Activated CD8-positive, alpha-beta memory T cell treated with anti-CD3 and anti-CD28 coated beads, Interleukin-2, amount 10 ng/mL, durations not matched to agents 7 days and 5 days (primary cell): ENCODE measurements at regions not wholly inside any gene's neighbourhood (a gene's known extent, or its start where the extent isn't known, plus 50 kb on each side); places are given as distances from the start of the nearest gene placed in this dataset.

Source experiments
- ATAC-seq: fragments of 150-1000 bp; cut with Tn5 transposase; one replicate; pipeline ENCODE4 v1.10.0; 2021; ENCODE audit warnings: moderate library complexity
- CTCF ChIA-PET: fragments of 350-600 bp; sonication (Branson Sonifier 250); formaldehyde crosslinking; loops from one replicate; lab custom pipeline; 2021; ENCODE audit warnings: antibody characterized with exemption; lab: Charles Lee
- DNase-seq: peaks from one replicate; pipeline ENCODE4 v3.0.0-alpha.2; 2020
- H3K27ac Mint-ChIP-seq: one replicate; pipeline ENCODE4 v1.8.0; 2021; ENCODE audit warnings: mild to moderate bottlenecking, mixed read lengths
- H3K27me3 Mint-ChIP-seq: one replicate; pipeline ENCODE4 v1.8.0; 2021; ENCODE audit warnings: mixed read lengths
- H3K36me3 Mint-ChIP-seq: one replicate; pipeline ENCODE4 v1.8.0; 2021; ENCODE audit warnings: mild to moderate bottlenecking, mixed read lengths
- H3K4me1 Mint-ChIP-seq: one replicate; pipeline ENCODE4 v1.8.0; 2021; ENCODE audit warnings: mixed read lengths
- H3K4me3 Mint-ChIP-seq: one replicate; pipeline ENCODE4 v1.8.0; 2021; ENCODE audit warnings: mild to moderate bottlenecking, moderate library complexity, mixed read lengths
- H3K9me3 Mint-ChIP-seq: one replicate; pipeline ENCODE4 v1.8.0; 2022; ENCODE audit warnings: low read depth, mixed read lengths

GRCh38 chr20:48393311-48393685, 434.5 kb downstream of the PREX1 start:
- H3K27ac Mint-ChIP-seq = no peak overlapping the region
- peaks cover 5% of the 10 kb centered on the region for H3K9me3 Mint-ChIP-seq
- no peaks in the 10 kb centered on the region for H3K36me3 Mint-ChIP-seq
- no peaks in the 10 kb centered on the region for H3K4me1 Mint-ChIP-seq
- no peak overlapping the region for H3K4me3 Mint-ChIP-seq
- CTCF ChIA-PET = no interaction called here
- ATAC-seq (no peak), DNase-seq (no peak)
- peaks cover 6% of the 10 kb centered on the region for H3K27me3 Mint-ChIP-seq

DNA sequence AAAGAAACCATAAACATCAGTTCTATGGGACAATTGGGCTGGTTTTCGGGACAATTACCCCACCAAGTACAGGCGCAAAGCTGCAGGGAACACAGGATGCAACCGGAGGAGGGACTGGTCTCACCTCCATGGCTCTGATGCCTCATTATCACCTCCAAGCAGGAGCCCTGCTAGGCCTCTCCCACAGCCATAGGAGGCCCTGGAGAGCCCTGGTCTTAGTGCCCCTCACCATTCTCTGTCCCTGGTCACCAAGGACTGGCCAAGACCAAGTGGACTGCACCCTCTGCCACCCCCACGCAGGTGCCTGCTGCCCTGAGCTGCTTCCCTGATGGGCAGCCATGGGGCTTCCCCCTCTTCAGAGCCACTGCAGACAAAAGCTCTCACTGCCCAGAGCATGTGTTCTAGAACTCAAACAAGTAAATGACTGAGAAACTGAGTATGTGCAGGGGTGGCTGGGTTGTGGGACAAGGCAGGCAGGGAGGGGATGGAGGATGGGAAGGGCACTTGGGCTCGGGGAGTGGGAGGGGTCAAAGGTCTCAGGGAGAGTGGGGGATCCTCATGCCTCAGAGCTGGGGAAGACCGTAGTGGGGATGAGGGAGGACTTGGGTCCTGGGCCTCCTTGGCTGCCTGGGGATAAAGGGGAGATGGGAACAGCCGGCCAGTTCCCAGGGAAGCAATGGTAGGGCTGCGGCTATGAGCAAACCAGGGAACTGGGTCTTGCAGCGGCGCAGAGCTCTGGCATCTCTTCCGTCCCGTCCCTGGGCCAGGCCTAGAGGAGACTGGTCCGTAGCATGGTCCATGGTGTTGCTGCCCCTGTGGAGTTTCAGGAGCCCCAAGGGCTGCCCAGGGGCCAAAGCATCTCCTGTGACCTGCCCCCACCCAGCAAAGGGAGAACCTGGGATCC, 435.1 kb downstream of the PREX1 start:
- H3K36me3 Mint-ChIP-seq = no peaks in the 10 kb centered on the region
- CTCF ChIA-PET = interaction anchor here (1.4 kb wide), 1 partner anchor 228 kb away, joined by 3 read pairs; no protein-coding TSS in a partner anchor

DNA sequence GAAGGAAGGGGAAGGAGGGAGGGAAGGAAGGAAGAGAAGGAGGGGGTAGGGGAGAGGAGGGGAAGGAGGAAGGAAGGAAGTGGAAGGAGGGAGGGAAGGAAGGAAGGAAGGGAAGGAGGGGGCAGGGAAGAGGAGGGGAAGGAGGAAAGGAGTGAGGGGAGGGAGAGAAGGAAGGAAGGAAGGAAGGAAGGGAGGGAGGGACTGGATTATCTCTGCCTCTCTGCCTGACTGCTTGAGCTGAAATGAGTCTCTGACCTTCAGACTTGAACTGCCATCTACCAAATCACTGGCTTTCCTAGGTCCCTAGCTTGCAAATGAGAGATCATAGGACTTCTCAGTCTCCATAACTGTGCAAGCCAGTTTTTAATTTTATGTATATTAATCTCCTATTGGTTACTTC, 436.8 kb downstream of the PREX1 start:
- H3K4me3 Mint-ChIP-seq = no peak overlapping the region
- H3K36me3 Mint-ChIP-seq = no peaks in the 10 kb centered on the region
- CTCF ChIA-PET = no interaction called here
- H3K4me1 Mint-ChIP-seq = no peaks in the 10 kb centered on the region
- H3K9me3 Mint-ChIP-seq = peaks cover 5% of the 10 kb centered on the region
- ATAC-seq = no peak
- no peak overlapping the region for H3K27ac Mint-ChIP-seq
- no peak for DNase-seq
- H3K27me3 Mint-ChIP-seq = peaks cover under 1% of the 10 kb centered on the region

More for the DNA sequence above, 435.1 kb downstream of the PREX1 start:
- DNase-seq (no peak), ATAC-seq (no peak)
- peaks cover 5% of the 10 kb centered on the region for H3K9me3 Mint-ChIP-seq
- H3K27me3 Mint-ChIP-seq = peaks cover 6% of the 10 kb centered on the region
- no peaks in the 10 kb centered on the region for H3K4me1 Mint-ChIP-seq
- H3K27ac Mint-ChIP-seq = no peak overlapping the region
- H3K4me3 Mint-ChIP-seq = no peak overlapping the region

DNA sequence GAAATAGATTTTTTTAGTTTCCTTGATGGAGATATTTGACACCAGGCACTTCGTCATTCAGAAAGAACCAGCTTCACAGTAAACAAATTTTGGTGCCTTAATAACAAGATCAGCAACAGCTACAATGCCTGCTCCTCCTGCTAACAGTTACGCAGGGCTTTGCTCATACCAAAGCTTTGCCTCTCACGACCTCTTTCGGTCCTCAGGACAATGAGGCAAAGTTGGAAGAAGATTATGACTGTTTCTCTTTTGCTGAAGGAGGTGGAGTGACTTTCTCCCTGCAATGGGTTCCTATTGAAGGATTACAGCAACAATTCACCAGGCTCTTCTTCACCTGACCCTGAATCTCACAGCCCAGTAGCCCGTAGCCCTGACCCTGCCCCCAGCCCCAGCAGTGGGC, 440.1 kb downstream of the PREX1 start:
- Mint-ChIP-seq H3K4me3 (no peak overlapping the region), H3K9me3 (peaks cover 5% of the 10 kb centered on the region), H3K36me3 (no peaks in the 10 kb centered on the region), H3K27me3 (peaks cover 2% of the 10 kb centered on the region), H3K27ac (no peak overlapping the region), H3K4me1 (no peaks in the 10 kb centered on the region)
- ATAC-seq = no peak
- CTCF ChIA-PET = no interaction called here
- DNase-seq = no peak

DNA sequence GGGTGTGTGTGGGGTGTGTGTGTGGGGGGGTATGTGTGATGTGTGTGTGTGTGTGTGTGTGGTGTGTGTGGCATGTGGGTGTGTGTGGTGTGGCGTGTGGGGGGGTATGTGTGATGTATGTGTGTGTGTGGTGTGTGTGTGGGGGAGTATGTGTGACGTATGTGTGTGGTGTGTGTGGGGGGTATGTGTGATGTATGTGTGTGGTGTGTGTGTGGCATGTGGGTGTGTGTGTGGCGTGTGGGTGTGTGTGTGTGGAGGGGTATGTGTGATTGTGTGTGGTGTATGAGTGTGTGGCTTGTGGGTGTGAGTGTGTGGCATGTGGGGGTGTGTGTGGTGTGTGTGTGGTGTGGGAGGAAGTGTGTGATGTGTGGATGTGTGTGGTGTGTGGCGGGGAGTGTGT, 442.3 kb downstream of the PREX1 start:
- H3K4me1 Mint-ChIP-seq = no peaks in the 10 kb centered on the region
- no peak for ATAC-seq
- H3K9me3 Mint-ChIP-seq = no peaks in the 10 kb centered on the region
- peaks cover 10% of the 10 kb centered on the region for H3K27me3 Mint-ChIP-seq
- DNase-seq = no peak
- no peaks in the 10 kb centered on the region for H3K36me3 Mint-ChIP-seq
- H3K27ac Mint-ChIP-seq = no peak overlapping the region
- H3K4me3 Mint-ChIP-seq = no peak overlapping the region
- CTCF ChIA-PET = no interaction called here

- Mint-ChIP-seq H3K27me3 (peaks cover 10% of the 10 kb centered on the region), H3K4me1 (no peaks in the 10 kb centered on the region), H3K36me3 (no peaks in the 10 kb centered on the region), H3K27ac (no peak overlapping the region), H3K4me3 (no peak overlapping the region), H3K9me3 (no peaks in the 10 kb centered on the region)
- ATAC-seq (no peak), DNase-seq (no peak)
- CTCF ChIA-PET = no interaction called here
Measured at GRCh38 chr20:48385114-48385513, 442.7 kb downstream of the PREX1 start.

DNA sequence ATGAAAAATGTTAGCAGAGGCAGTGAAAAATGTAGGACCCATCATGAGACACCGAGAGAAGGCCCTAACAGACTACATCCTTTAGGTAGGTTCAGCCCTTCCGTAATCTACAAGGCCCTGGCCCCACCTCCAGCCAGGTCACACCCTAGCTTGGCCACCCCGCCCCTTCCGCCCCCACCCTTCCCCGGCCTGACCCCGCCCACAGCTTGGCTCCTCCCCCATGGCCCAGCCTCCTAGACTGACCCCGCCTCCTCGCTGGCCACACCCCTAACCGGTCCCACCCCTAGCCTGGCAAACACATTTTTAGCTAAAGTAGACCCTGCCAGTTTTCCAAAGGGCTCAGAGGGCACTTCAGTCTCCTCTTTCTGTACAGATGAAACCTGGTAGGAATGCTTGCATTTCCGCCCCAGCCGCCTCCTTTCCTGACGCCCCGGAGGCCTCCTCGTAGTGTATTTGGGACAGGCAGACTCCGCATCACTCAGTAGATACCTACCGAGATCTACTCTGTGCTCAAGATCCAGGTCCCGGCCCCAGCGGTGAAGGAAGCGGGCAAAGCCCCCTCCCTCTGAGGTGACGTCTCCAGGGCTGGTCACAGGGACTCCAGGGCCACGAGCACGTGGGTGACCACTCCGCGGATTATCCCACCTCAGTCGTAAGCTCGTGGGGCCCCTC, 443.5 kb downstream of the PREX1 start:
- H3K36me3 Mint-ChIP-seq = no peaks in the 10 kb centered on the region
- no peak overlapping the region for H3K27ac Mint-ChIP-seq
- H3K4me1 Mint-ChIP-seq = no peaks in the 10 kb centered on the region
- ATAC-seq (no peak), DNase-seq (no peak)
- CTCF ChIA-PET = no interaction called here
- no peak overlapping the region for H3K4me3 Mint-ChIP-seq
- H3K9me3 Mint-ChIP-seq = no peaks in the 10 kb centered on the region
- H3K27me3 Mint-ChIP-seq = peaks cover 13% of the 10 kb centered on the region

DNA sequence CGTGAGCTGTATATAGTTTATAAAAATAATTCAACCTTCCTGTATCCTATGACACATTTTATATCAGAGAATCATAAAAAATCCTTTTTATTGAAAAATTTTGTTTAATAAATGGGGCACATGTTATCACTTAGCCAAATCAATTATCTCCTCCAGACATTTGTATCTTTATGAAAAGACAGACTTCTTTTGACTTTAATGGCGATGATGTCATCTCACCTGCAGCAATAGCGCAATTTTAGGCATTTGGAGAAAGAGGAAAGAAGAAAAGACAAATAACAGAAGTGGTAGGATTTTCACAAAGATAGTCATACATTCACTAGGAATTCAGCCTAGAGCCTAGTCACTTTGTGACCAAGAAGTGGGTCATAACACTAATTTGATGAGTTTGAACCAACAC, 444.5 kb downstream of the PREX1 start:
- no peaks in the 10 kb centered on the region for H3K36me3 Mint-ChIP-seq
- H3K4me3 Mint-ChIP-seq = no peak overlapping the region
- DNase-seq = no peak
- H3K27ac Mint-ChIP-seq = no peak overlapping the region
- peaks cover 14% of the 10 kb centered on the region for H3K27me3 Mint-ChIP-seq
- ATAC-seq = no peak
- CTCF ChIA-PET = no interaction called here
- H3K4me1 Mint-ChIP-seq = no peaks in the 10 kb centered on the region
- no peaks in the 10 kb centered on the region for H3K9me3 Mint-ChIP-seq

- Mint-ChIP-seq H3K9me3 (no peaks in the 10 kb centered on the region), H3K4me1 (no peaks in the 10 kb centered on the region), H3K4me3 (no peak overlapping the region), H3K27ac (no peak overlapping the region), H3K27me3 (peaks cover 14% of the 10 kb centered on the region), H3K36me3 (no peaks in the 10 kb centered on the region)
- no peak for DNase-seq
- CTCF ChIA-PET = no interaction called here
- ATAC-seq = no peak
Measured at GRCh38 chr20:48382304-48382703, 445.5 kb downstream of the PREX1 start.

GRCh38 chr20:48381353-48382120, 446.3 kb downstream of the PREX1 start:
- H3K4me3 Mint-ChIP-seq = no peak overlapping the region
- CTCF ChIA-PET = no interaction called here
- H3K9me3 Mint-ChIP-seq = no peaks in the 10 kb centered on the region
- no peak for ATAC-seq
- H3K27me3 Mint-ChIP-seq = peaks cover 14% of the 10 kb centered on the region
- no peaks in the 10 kb centered on the region for H3K36me3 Mint-ChIP-seq
- no peaks in the 10 kb centered on the region for H3K4me1 Mint-ChIP-seq
- DNase-seq = no peak
- H3K27ac Mint-ChIP-seq = no peak overlapping the region

DNA sequence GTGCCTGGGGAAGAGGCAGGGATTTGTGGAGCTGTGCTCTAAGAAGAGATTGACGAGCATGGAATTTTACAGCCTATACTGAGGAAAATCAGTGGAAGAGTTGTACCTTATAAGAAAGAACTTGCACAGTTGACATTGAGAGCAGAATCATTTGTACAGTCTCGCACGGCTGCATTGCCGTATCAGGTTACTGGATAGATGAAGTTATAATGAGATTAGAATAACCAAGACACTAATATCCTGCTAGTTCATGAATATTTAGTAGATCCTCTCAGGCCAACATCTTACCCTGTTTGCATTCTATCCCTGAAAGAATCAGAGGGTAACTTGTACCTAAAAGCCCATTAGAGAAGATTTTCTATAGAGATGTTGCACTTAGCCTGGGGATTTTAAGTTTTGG, 447.1 kb downstream of the PREX1 start:
- Mint-ChIP-seq H3K9me3 (no peaks in the 10 kb centered on the region), H3K36me3 (no peaks in the 10 kb centered on the region), H3K4me1 (no peaks in the 10 kb centered on the region), H3K27ac (no peak overlapping the region), H3K27me3 (peaks cover 14% of the 10 kb centered on the region), H3K4me3 (no peak overlapping the region)
- no peak for DNase-seq
- no peak for ATAC-seq
- CTCF ChIA-PET = no interaction called here

- ATAC-seq (no peak), DNase-seq (no peak)
- no peaks in the 10 kb centered on the region for H3K4me1 Mint-ChIP-seq
- no peak overlapping the region for H3K27ac Mint-ChIP-seq
- CTCF ChIA-PET = no interaction called here
- no peaks in the 10 kb centered on the region for H3K9me3 Mint-ChIP-seq
- no peak overlapping the region for H3K4me3 Mint-ChIP-seq
- H3K27me3 Mint-ChIP-seq = peaks cover 23% of the 10 kb centered on the region
- H3K36me3 Mint-ChIP-seq = no peaks in the 10 kb centered on the region
Measured at GRCh38 chr20:48378976-48379675, 448.7 kb downstream of the PREX1 start.

DNA sequence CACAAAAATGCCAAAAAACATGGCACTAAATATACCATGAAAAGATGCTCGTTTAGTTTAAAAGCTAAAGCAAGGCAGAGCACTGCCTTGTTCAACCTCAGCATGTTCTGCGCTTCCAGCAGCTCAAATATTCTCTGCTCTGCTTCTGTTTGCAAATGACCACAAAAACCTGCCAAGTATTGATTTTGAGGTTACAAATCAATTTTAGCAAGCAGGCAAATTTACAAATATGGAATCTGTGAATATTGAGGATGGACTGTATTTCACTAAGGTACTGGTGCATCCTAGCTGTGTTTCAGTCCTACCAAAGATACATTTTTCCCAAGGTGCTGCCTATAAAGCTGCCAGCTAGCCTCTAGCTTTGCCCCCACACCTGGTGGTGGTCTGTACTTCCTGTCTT, 449.9 kb downstream of the PREX1 start:
- Mint-ChIP-seq H3K27ac (no peak overlapping the region), H3K4me1 (no peaks in the 10 kb centered on the region), H3K27me3 (peaks cover 29% of the 10 kb centered on the region), H3K36me3 (no peaks in the 10 kb centered on the region), H3K4me3 (no peak overlapping the region), H3K9me3 (no peaks in the 10 kb centered on the region)
- DNase-seq (no peak), ATAC-seq (no peak)
- CTCF ChIA-PET = no interaction called here
